AG20443 (cell line): ENCODE measurements at regions not wholly inside any gene's neighbourhood (a gene's known extent, or its start where the extent isn't known, plus 50 kb on each side); places are given as distances from the start of the nearest gene placed in this dataset.
"Not testable (repeated sequence)": the region's sequence is repeated elsewhere in the genome, so short reads cannot be mapped to it uniquely, and the experiment has no call there.

Experiments used
- DNase-seq: peaks from one replicate; pipeline ENCODE4 v3.0.0; 2012; ENCODE audit warnings: low spot score, mixed read lengths

DNA sequence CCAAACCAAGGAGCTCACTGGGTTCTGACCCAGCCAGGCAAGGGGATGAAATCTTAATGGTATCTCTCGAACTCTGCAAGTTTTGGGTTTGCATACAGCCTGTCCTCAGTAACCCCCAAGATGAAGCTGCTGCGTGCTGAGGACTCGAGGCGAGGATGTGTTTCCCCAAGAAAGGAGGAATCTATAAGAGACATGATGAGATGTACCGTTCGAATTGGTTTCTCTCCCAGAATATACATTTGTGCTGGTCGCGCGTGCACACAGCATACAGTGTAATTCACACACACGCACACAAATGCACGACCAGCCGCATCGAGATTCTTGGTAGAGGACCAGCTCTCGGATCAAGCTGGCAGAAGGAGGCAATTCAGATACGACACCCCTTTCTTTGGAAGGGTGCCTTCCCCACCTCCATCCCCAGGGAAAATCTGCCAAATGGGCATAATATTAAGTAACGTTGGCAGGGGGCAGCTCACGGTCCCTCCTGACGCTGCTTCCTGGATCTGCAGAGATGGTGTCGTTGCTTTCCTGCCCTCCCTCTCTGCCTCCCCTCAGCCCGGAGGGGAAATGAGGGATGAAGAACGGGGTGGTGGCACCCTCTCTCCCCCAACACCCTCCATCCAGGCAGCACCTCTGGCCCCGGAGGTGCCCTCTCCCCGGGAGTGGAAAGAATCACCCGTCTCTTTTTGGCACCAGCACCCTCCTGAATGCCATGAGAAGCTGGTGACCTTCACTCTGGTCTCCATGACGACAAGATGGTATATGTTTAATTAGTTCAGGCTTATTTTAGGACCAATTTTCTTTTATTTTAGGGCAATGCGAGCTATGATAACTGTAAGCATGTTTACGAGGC, 310.2 kb downstream of the ZNF536 start:
- no peak for DNase-seq

DNA sequence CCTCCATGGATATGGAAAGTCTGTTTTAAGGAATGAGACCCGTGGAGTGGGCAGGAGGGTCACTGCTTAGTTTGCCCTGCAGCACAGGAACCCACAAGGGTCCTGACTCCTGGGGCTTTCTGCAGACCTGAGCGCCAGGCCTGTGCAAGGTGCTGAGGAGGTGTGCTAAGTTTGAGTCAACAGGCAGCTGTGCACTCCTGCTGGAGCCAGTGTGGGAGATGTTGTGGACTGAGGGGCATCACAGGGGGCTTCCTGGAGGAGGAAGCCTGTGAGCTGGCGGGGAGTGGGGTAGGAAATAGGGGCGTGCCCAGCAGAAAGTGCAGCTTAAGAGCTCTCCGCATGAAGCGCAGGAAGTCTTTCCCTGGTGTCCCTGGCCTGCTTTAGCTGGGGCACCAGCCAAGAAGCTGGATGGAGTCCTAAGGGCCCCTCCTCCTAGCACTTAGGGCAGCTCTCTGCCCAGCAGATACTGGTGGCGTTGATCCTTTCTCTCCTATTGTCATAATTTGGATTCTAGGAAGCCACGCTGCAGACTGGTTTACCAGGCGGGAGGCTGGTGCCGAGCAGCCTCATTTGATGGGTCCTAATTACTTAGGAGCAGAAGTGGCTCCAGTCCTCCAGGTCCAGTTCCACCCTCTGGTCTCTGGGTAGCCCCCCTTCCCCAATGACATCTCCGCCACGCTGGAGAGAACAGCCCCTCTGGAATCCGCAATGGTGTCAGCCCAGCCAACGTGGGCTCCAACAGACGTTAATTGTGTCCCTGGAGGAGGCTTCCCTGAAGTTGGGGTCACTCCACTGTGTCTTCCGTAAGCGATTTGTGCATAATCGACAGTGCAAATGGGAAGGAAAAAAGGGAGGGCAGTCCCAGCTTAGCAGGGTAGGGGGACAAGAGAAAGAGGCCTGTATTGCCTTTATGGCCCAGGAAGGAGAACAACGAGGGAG, 309.2 kb downstream of the ZNF536 start:
- no peak for DNase-seq

DNA sequence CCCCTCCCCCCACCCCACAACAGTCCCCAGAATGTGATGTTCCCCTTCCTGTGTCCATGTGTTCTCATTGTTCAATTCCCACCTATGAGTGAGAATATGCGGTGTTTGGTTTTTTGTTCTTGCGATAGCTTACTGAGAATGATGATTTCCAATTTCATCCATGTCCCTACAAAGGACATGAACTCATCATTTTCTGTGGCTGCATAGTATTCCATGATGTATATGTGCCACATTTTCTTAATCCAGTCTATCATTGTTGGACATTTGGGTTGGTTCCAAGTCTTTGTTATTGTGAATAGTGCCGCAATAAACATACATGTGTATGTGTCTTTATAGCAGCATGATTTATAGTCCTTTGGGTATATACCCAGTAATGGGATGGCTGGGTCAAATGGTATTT, 308.2 kb downstream of the ZNF536 start:
- not testable (repeated sequence) for DNase-seq

DNA sequence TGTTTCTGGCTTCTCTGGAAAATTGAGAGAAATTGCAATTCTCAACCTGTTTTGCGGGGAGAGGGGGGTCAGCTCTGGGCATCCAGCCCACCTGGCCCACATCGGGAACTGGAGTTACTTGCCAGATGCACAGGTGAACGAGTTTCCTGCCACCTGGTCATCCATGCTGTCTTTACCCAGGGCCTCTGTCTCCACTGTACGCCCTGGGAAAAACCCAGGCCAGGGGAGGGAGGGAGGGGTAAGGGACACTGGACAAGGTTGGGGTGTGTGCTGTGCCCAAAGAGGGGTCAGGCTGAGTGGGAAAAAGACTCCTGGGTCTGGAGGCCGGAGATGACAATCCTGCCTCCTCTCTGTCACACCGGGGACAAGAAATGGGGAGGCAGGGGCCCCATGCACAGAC, 307.6 kb downstream of the ZNF536 start:
- no peak for DNase-seq

DNA sequence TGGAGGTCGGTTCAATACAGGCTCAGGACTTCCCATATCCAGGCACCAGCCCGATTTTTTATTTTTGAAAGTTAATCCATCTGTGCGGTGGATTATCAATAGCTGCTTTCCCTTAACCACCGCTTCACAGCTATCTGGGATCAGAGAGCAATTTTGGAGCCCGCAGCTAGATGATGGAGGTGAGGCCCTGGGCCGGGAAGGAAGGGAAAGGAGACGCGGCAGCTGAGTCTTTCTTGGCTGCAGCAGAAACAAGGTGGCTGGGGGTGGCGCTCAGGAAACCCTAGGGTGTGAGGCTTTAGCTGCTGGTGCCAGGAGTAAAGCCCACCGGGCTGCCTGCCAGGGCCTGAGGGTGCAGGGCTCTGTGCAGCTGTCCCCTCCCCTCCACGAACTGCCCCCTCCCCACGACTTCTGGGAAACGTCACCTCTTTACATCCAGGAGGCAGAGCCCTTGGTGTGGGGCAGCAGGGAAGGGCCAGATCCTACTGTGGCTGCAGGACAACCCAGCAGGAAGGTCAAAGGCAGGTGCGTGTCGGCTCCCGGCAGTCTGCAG, 307.0 kb downstream of the ZNF536 start:
- DNase-seq = no peak

DNA sequence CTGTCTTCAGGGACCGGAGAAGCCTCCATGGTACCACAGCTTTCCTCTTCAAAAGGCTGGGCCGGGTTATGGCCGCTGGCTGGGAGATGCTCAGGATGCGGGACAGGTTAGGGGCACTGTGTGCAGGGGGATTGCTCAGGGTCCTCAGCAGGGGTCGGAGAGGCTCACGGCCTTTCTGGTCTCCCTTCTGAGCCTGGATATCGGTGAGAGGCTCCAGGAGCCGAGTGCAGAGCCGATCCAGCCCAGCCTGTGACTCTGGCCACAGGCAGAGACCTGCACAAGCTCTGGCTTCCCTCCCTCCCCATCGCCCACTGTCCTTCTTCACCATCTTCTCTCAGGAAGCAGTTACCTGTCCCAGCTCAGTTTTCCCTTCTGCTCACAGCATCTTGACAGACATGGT, 306.0 kb downstream of the ZNF536 start:
- no peak for DNase-seq

DNA sequence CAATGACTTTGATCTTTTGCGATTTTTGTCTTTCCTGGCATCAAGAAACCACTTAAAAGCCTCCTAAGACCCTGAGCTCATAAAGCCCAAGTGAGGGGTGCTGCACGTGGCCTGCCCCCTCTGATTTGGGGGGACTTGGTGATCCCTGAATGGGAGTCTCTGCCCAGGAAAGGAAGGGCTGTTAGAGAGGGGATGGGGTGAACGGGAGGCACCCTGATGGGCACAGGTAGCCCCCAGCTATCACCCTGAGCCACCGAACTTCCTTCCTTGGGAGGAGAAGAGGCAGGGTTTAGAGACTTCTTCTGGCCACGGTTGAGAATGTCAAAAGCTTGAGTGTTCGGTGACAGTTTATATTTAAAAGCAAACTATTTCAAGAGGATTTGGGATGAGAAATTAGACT, 305.5 kb downstream of the ZNF536 start:
- no peak for DNase-seq

DNA sequence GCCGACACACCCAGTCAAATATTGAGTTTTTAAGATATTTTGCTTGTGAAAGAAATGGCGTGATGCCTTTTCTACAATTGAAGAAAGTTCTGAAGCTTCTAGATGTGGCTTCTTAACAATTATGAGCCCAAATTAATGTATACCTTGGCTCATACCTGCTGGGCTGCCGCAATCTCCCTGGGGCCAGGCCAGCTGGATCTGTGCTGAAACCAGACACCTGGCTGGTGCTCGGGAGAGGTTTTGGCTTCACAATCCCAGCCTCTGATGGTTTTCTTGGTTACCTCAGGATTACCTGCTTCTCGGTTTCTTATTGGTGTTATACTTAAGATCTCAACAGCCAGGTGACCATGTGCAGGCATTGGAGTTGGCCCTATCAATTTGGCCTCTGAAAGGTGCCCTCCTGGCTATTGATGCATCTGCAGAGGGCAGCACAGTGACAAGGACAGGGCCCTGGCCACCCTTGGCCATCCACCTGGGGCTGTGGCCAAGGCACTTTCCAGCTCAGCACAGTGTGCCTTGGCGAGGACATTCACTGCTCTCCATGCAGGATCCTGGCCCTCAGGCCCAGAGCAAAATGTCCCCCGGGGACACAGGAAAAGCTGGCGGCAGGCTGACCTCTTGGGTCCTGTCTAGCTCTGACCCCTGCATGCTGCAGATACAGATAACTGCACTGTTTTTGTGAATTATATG, 305.0 kb downstream of the ZNF536 start:
- DNase-seq = no peak

DNA sequence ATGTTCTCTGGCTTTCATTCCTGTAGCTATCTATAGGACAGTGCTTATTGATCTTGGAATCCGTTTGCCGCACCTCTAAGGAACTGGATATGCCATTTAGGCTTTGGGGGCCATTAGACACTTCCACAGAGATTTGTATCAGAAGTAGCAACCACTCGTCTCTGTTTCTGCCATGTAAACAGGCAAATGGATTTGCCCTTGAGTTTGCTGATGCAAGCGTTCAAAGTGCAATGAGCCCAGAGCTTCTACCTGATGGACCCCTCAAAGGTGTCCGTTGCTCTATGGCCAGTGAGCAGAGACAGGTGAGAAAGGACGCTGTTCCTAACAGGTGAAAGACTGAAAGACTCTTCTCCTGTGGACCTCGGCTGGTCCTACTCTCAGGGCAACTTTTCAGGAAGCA, 302.9 kb downstream of the ZNF536 start:
- DNase-seq = no peak

DNA sequence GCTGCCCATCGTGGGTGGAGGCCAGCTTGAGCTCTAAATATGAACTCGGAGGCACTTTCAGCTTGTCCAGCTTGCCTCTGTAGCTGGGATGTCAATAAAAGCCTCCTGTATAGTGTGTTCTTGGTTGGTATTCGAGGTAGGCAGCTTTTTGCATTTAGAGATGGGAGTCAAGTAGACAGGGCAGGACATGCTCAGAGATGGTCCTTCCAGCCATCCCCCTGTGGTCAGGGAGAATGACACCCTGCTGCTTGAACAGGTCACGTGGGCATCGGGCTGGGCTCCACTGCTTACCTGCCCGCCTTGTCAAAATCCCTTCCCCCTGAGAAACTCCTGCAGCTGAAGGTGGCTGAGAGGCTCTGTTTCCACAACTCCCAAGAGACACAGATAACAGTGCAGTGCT, 302.5 kb downstream of the ZNF536 start:
- DNase-seq = no peak

DNA sequence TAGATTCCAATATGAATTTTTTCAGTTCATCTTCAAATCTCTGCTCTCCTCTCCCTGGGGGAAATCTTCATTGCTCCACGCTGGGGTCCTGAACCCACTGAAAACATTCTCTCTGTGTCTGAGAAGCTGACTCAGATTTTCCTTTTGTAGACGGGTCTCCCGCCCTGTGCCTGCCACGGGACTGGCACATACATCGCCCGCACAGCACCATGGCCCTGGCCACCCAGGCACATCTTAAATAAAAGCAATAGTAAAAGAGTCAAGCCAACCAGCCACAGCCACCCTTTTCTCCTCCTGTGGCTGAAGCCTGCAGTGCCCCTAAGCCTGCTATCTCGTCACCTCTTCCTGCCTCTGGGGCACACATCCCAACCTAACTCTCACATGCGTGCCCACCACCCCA, 301.2 kb downstream of the ZNF536 start:
- DNase-seq = no peak

DNA sequence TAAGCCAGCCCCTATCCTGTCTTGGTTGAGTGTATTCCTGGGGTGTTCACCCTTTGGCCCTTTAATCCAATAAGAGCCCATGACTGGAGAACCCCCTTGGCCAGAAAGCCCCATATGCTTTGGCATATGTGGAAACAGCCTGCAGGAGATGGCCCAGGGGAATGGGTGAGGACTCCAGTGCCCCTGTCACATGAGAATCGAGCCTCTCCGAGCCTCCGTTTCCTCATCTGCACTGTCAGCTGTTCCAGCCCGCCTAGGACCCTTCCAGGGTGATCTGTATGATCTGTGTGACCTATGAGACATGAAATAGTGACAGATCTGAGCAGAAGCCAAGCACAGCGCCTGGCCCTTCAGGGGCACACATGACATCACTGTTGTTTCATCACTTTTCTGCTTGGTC, 300.7 kb downstream of the ZNF536 start:
- DNase-seq = no peak

DNA sequence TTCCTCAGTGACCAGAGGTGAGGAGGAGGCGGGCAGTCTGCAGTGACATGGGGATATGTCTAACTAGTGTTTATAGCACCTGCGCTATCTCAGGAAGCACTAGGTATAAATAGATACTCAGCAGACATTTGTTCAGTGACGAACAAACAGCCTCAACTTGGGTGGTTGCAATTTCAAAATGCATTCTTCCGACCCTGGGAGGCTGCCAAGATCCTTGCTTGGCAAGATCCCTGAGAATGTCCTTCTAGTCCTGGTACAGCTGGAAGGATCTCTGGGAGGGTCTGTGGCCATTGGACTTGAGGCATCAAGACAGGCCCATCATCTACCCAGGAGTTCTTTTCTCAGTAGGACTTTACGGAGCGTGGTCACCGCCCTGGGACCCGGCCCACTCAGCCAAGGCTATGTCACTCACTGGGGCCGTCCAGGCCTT, 299.5 kb downstream of the ZNF536 start:
- no peak for DNase-seq

DNA sequence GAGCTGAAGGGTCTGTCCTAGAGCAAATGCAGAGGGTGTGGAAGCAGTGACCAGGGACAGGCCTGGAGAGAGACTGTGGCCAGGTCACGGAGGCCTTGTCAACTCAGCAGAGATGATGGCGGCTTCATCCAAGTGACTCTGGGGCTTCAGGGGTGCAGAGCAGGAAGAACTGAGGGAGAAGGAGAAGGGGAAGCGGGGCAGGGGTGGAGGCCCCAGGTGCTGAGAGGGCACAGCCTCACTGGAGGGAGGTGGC, 299.1 kb downstream of the ZNF536 start:
- DNase-seq = no peak

DNA sequence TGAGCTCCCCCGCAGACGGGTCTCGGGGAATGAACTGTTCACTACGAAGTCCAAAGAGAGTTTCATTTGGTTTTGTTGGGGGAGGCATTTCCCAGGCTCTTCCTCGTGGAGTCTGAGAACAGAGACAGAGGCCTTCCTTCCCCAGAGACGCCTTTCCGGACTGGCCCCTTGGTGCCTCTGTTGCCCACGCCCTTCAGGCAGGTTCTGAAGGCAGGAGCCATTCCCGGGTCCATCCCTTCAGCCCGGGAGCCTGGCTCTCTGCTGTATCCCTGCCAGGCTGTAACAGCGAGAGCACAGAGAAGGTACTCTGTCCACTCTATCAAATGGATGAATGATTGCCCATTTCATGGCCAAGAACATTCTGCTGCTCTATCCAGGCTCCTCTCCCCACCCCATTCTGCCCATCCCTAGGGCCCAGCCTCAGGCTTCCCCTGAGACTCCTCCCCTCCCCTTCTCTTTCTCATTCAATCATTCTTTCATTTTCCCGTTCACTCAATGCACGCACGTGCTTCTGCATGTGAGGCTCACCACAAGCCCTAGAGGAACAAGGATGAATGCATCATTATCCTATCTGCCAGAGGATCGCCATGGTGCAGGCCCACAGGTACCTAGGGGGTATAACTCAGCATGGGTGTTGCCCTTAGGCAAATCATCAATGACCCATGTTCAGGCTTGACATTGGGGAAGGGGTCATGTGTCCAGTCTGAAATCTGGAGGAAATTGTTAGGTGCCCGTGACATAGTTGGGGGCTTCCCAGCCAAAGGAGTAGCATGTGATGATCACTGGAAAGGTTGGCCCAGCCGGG, 298.6 kb downstream of the ZNF536 start:
- DNase-seq = no peak

DNA sequence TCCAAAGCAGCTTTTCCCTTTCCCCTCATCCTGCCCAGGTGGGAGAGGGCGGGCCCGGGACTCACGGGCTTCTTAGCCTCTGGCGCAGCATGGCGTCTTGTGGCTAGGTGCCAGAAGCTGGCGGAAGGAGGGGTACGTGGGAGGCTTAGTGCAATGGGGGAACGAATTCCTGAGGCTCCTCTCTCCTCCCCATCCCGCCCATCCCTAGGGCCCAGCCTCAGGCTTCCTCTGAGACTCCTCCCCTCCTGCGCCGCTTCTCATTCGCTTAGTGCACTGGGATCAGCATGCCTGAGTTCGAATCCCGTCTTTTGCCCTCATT, 297.8 kb downstream of the ZNF536 start:
- DNase-seq = no peak

DNA sequence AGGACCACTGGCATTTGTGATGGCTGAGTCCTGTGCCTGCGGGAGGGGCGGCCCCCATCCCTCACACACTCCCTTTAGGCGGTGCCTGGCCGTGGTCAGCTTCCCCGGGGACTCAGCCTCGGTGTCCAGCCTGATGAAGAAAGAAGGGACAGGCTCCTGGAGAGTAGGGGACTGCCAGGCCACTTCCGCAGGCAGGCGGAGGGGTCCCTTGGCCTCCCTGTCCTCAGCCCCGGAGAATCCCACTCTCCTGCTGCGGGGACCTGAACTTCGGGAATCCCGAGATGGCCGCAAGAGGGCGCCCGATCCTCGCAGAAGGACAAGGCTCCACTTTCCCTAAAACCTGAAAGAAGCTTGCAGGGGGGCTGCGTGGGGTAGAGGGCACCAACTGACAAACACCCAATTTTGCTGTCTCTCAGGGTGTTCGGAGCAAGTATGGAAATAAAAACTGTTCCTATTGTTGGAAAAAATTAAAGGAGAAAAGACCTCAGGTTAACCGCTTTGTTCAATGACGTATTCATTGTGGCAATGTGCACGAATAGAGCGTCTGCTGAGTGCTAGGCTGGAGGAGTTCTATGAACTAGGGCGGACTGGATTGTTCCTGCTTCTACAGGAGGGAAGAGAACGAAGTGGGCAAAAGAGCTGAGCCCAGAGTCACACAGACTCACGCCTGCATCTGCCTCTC, 297.3 kb downstream of the ZNF536 start:
- DNase-seq = peak; percentile 77

DNA sequence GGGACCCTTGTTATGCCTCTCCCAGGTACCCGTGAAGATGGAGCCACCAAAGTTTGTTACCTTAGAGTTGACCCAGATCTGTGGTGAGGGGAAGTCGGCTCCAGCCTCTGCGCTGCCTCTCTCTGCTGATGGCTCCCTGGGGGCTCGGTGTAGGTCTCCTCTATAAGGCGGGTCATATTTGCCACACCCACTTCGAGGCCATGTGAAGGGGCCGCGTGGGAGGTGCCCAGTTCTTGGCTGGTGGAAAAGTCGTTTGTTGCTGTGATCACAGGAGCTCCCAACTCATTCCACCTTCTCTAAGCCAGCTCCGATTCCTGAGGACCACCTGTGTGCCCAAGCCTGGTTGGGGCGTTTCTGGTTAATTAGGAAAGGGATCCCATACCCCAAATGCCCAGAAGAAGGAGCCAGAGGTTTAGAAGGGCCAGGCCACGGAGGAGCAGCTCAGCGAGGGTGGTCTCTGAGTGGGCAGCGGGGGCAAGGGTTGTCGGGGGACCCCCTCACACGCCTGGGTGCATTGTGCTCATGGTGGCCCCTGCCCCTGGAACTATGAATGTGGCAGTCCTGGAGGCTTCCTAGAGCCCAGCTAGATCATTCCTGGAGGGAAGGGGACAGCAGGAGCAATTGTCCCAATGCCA, 296.5 kb downstream of the ZNF536 start:
- no peak for DNase-seq

DNA sequence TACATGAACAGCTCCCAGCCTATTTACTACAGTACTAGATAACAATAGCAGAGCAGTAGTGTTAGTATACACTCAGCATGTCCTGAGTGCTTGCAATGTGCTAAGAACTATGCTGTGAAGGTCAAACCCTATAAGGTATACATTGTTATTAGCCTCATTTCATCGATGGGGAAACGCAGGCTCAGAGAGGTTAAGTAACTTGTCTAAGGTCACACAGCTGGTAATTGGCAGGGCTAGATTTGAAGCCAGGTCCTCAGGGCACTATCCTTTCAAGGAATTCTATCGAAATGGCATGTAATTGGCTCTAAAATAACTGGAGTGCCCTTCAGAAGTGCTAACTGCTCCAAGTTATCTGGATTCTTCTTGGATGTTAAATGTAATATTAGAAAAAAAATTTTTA, 295.6 kb downstream of the ZNF536 start:
- no peak for DNase-seq

DNA sequence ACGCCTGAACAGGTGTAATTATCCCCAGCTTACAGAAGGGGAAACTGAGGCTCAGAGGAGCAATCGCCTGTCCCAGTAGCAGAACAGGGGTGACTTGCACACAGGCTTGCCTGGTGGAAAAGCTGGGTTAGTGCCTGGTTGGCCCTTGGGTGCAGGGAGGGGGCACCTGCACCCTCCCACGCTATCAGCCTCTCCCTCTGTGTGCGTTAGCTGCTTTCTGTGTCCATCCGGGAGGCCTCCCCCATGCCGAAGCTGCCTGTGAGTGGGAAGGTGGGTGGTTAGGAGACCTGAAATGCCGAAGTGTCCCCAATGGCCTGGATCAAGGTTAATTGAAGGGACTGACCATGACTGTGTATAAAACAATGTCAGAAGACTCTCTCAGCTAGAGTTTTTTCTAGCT, 295.0 kb downstream of the ZNF536 start:
- DNase-seq = no peak

DNA sequence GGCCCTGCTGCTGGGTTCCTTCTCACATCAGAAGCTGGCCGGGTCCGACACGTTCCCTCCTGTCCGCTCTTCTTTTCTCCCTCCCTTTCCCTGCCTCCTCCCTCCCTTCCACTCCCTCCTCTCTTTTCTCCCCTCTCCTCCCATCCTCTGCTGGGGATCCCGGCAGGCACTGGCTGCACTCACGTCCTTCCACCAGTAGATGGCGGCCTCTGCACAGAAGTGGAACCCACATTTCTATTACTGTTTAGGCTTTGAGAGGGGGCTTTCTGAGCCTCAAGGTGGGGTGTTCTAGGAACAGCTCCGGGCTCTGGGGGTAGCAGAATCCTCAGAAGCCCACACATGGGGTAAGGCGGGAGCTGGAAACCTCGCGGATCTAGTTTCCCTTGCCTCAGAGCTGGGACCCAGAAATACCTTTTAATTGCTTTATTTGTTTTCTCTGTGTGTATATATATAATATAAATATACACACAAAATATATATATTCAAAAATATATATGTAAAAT, 294.2 kb downstream of the ZNF536 start:
- DNase-seq = peak; percentile 65
